IPS-15b (cell line): ENCODE measurements at regions not wholly inside any gene's neighbourhood (a gene's known extent, or its start where the extent isn't known, plus 50 kb on each side); places are given as distances from the start of the nearest gene placed in this dataset.

Experiments
- H3K27me3 ChIP-seq: one replicate; pipeline ENCODE4 v1.6.1; 2013; ENCODE audit warnings: low read length; ENCODE audit not compliant: control insufficient read depth, insufficient read depth
- H3K36me3 ChIP-seq: one replicate; pipeline ENCODE4 v1.6.1; 2013; ENCODE audit warnings: low read length; ENCODE audit not compliant: control insufficient read depth, insufficient read depth
- H3K4me1 ChIP-seq: one replicate; pipeline ENCODE4 v1.6.1; 2013; ENCODE audit warnings: mild to moderate bottlenecking, low read length; ENCODE audit not compliant: control insufficient read depth, insufficient read depth
- H3K4me3 ChIP-seq: one replicate; pipeline ENCODE4 v1.5.1; 2013; ENCODE audit warnings: low read depth, low read length
- H3K9ac ChIP-seq: one replicate; pipeline ENCODE4 v1.6.1; 2013; ENCODE audit warnings: low read depth, mild to moderate bottlenecking, low read length
- H3K9me3 ChIP-seq: one replicate; pipeline ENCODE4 v1.6.1; 2013; ENCODE audit warnings: mild to moderate bottlenecking, low read length; ENCODE audit not compliant: control insufficient read depth, insufficient read depth

GRCh38 chr4:24321616-24322015, 262.7 kb downstream of the DHX15 start:
- Histone ChIP-seq H3K4me3 (peak overlapping the region; percentile 38), H3K9me3 (no peaks in the 10 kb centered on the region)

GRCh38 chr4:24321131-24321530, 263.2 kb downstream of the DHX15 start:
- Histone ChIP-seq H3K4me3 (peak overlapping the region; percentile 38), H3K9ac (peak overlapping the region; percentile 39), H3K36me3 (no peaks in the 10 kb centered on the region), H3K4me1 (peaks cover 37% of the 10 kb centered on the region), H3K27me3 (no peaks in the 10 kb centered on the region), H3K9me3 (no peaks in the 10 kb centered on the region)

More at GRCh38 chr4:24321616-24322015, 262.7 kb downstream of the DHX15 start:
- Histone ChIP-seq H3K36me3 (no peaks in the 10 kb centered on the region), H3K4me1 (peaks cover 37% of the 10 kb centered on the region), H3K9ac (no peak overlapping the region), H3K27me3 (no peaks in the 10 kb centered on the region)

- Histone ChIP-seq H3K4me3 (no peak overlapping the region), H3K36me3 (no peaks in the 10 kb centered on the region), H3K9me3 (no peaks in the 10 kb centered on the region), H3K27me3 (no peaks in the 10 kb centered on the region), H3K9ac (no peak overlapping the region), H3K4me1 (peaks cover 37% of the 10 kb centered on the region)
Observed at GRCh38 chr4:24319387-24319786, 265.0 kb downstream of the DHX15 start.

GRCh38 chr4:24315056-24315455, 269.3 kb downstream of the DHX15 start:
- no peak overlapping the region for H3K4me3 ChIP-seq
- no peaks in the 10 kb centered on the region for H3K9me3 ChIP-seq
- no peaks in the 10 kb centered on the region for H3K36me3 ChIP-seq
- H3K9ac ChIP-seq, result no peak overlapping the region
- peaks cover 12% of the 10 kb centered on the region for H3K4me1 ChIP-seq
- H3K27me3 ChIP-seq, result no peaks in the 10 kb centered on the region

GRCh38 chr4:24312261-24312913, 272.0 kb downstream of the DHX15 start:
- Histone ChIP-seq H3K9ac (no peak overlapping the region), H3K4me3 (no peak overlapping the region), H3K27me3 (no peaks in the 10 kb centered on the region), H3K4me1 (no peaks in the 10 kb centered on the region), H3K36me3 (no peaks in the 10 kb centered on the region), H3K9me3 (no peaks in the 10 kb centered on the region)

GRCh38 chr4:24303926-24304325, 280.4 kb downstream of the DHX15 start:
- no peak overlapping the region for H3K4me3 ChIP-seq
- H3K9ac ChIP-seq, result no peak overlapping the region
- no peaks in the 10 kb centered on the region for H3K9me3 ChIP-seq
- no peaks in the 10 kb centered on the region for H3K27me3 ChIP-seq
- H3K36me3 ChIP-seq, result no peaks in the 10 kb centered on the region
- no peaks in the 10 kb centered on the region for H3K4me1 ChIP-seq

GRCh38 chr4:24298911-24299310, 285.4 kb downstream of the DHX15 start:
- no peak overlapping the region for H3K4me3 ChIP-seq
- no peaks in the 10 kb centered on the region for H3K9me3 ChIP-seq
- no peak overlapping the region for H3K9ac ChIP-seq
- H3K4me1 ChIP-seq, result no peaks in the 10 kb centered on the region
- no peaks in the 10 kb centered on the region for H3K27me3 ChIP-seq
- no peaks in the 10 kb centered on the region for H3K36me3 ChIP-seq

- Histone ChIP-seq H3K4me1 (no peaks in the 10 kb centered on the region), H3K9ac (no peak overlapping the region)
Observed at GRCh38 chr4:24287096-24287495, 297.3 kb downstream of the DHX15 start.

GRCh38 chr4:24285759-24286158, 298.6 kb downstream of the DHX15 start:
- H3K27me3 ChIP-seq, result no peaks in the 10 kb centered on the region
- H3K4me3 ChIP-seq, result no peak overlapping the region
- no peaks in the 10 kb centered on the region for H3K4me1 ChIP-seq
- no peak overlapping the region for H3K9ac ChIP-seq
- H3K36me3 ChIP-seq, result no peaks in the 10 kb centered on the region
- no peaks in the 10 kb centered on the region for H3K9me3 ChIP-seq

More at GRCh38 chr4:24287096-24287495, 297.3 kb downstream of the DHX15 start:
- Histone ChIP-seq H3K4me3 (no peak overlapping the region), H3K9me3 (no peaks in the 10 kb centered on the region), H3K36me3 (no peaks in the 10 kb centered on the region), H3K27me3 (no peaks in the 10 kb centered on the region)

- Histone ChIP-seq H3K4me1 (peaks cover 2% of the 10 kb centered on the region), H3K27me3 (no peaks in the 10 kb centered on the region), H3K9ac (no peak overlapping the region), H3K4me3 (no peak overlapping the region), H3K36me3 (no peaks in the 10 kb centered on the region), H3K9me3 (no peaks in the 10 kb centered on the region)
Observed at GRCh38 chr4:24282446-24282845, 301.9 kb downstream of the DHX15 start.

- Histone ChIP-seq H3K36me3 (no peaks in the 10 kb centered on the region), H3K4me1 (peaks cover 2% of the 10 kb centered on the region), H3K4me3 (no peak overlapping the region), H3K9me3 (no peaks in the 10 kb centered on the region), H3K9ac (no peak overlapping the region), H3K27me3 (no peaks in the 10 kb centered on the region)
Observed at GRCh38 chr4:24279911-24280375, 304.4 kb downstream of the DHX15 start.

- Histone ChIP-seq H3K4me1 (peaks cover 2% of the 10 kb centered on the region), H3K9ac (no peak overlapping the region), H3K36me3 (no peaks in the 10 kb centered on the region), H3K4me3 (no peak overlapping the region), H3K27me3 (no peaks in the 10 kb centered on the region), H3K9me3 (no peaks in the 10 kb centered on the region)
Observed at GRCh38 chr4:24279469-24279868, 304.9 kb downstream of the DHX15 start.
